Endothelial cell of umbilical vein (primary cell): ENCODE measurements at regions not wholly inside any gene's neighbourhood (a gene's known extent, or its start where the extent isn't known, plus 50 kb on each side); places are given as distances from the start of the nearest gene placed in this dataset.

Experiments
- BruUV-seq: library from RNA; stranded (reverse); fragments of 400-500 nt; replicated peaks from 2 replicates; lab custom pipeline; 2021; lab: Mats Ljungman, UMichigan
- CTCF ChIA-PET: fragments of 300-600, 350-600 bp; sonication (Branson Sonifier 250); formaldehyde crosslinking; loops from one replicate; lab custom pipeline; 2021; ENCODE audit warnings: antibody characterized with exemption, inconsistent platforms; lab: Charles Lee
- POLR2A ChIA-PET: fragments of 300-600, 350-600 bp; sonication (Branson Sonifier 250); formaldehyde crosslinking; loops from one replicate; lab custom pipeline; 2021; ENCODE audit warnings: antibody characterized with exemption, inconsistent platforms; lab: Charles Lee
- DNase-seq: peaks from one replicate; pipeline ENCODE4 v3.0.0-alpha.2; 2011; ENCODE audit warnings: low read depth, low spot score
- FAIRE-seq: peaks from 2 replicates; lab custom pipeline; 2011; peaks lifted over from hg19 to GRCh38; lab: Jason Lieb, UNC
- H2AFZ ChIP-seq: 2 replicates; pipeline ENCODE4 v1.6.0; 2012; ENCODE audit warnings: low read depth, low read length, control low read depth, inconsistent platforms
- H3K27ac ChIP-seq: 2 replicates; pipeline ENCODE4 v1.5.1; 2011; ENCODE audit warnings: low read depth, mild to moderate bottlenecking, control low read depth, low read length, moderate library complexity; ENCODE audit not compliant: insufficient read depth
- H3K27me3 ChIP-seq, 2 experiments: 2 replicates each; pipeline versions ENCODE4 v1.6.0 to v1.6.1; 2011; ENCODE audit warnings: low read length in 2 of 2, mixed read lengths in 1 of 2; ENCODE audit not compliant: control insufficient read depth in 2 of 2, insufficient read depth in 2 of 2
- H3K36me3 ChIP-seq, 2 experiments: 2 replicates in 1 of 2; 3 replicates in 1 of 2; pipeline ENCODE4 v1.5.1; 2011; ENCODE audit warnings: low read length in 2 of 2, mild to moderate bottlenecking in 1 of 2, moderate library complexity in 1 of 2; ENCODE audit not compliant: control insufficient read depth in 2 of 2, insufficient read depth in 2 of 2; ENCODE audit errors: extremely low read depth in 1 of 2
- H3K4me1 ChIP-seq: 3 replicates; pipeline ENCODE4 v1.5.1; 2011; ENCODE audit warnings: mild to moderate bottlenecking, low read length; ENCODE audit not compliant: control insufficient read depth, insufficient read depth; ENCODE audit errors: extremely low read depth
- H3K4me2 ChIP-seq: 2 replicates; pipeline ENCODE4 v1.6.1; 2011; ENCODE audit warnings: low read length, control low read depth, mixed read lengths; ENCODE audit not compliant: insufficient read depth
- H3K4me3 ChIP-seq, 3 experiments: fragments of 200-600 bp in 1 of 3; sonication (generic), shearing (Covaris generic) in 1 of 3; replicated peaks in 1 of 3; 2 replicates each; pipeline ENCODE4 v1.5.1; 2011 to 2016; ENCODE audit warnings: control low read depth in 3 of 3, low read length in 3 of 3, mild to moderate bottlenecking in 2 of 3, inconsistent platforms in 1 of 3, low read depth in 1 of 3, moderate library complexity in 1 of 3; ENCODE audit not compliant: insufficient read depth in 1 of 3
- H3K79me2 ChIP-seq: 2 replicates; pipeline ENCODE4 v1.6.0; 2012; ENCODE audit warnings: low read length, inconsistent platforms; ENCODE audit not compliant: control insufficient read depth, insufficient read depth
- H3K9ac ChIP-seq: replicated peaks from 2 replicates; pipeline ENCODE3; 2011; ENCODE audit warnings: low read length, control low read depth; ENCODE audit not compliant: insufficient read depth; ENCODE audit errors: extremely low read depth
- H3K9me1 ChIP-seq: replicated peaks from 3 replicates; pipeline ENCODE4 v1.6.0; 2011; ENCODE audit warnings: mild to moderate bottlenecking, low read length; ENCODE audit not compliant: control insufficient read depth, insufficient read depth; ENCODE audit errors: extremely low read depth
- H3K9me3 ChIP-seq: replicated peaks from 2 replicates; pipeline ENCODE4 v1.5.1; 2012; ENCODE audit warnings: low read length, inconsistent platforms; ENCODE audit not compliant: control insufficient read depth, insufficient read depth
- H4K20me1 ChIP-seq: replicated peaks from 2 replicates; pipeline ENCODE3; 2011; ENCODE audit warnings: mild to moderate bottlenecking, low read length; ENCODE audit not compliant: control insufficient read depth, insufficient read depth; ENCODE audit errors: extremely low read depth
- CTCF ChIP-seq, 2 donors: IDR thresholded peaks; 1 replicate in 1 of 2; 2 replicates in 1 of 2; pipeline ENCODE4 v1.5.1; 2011; ENCODE audit warnings: low read length in 2 of 2, mild to moderate bottlenecking in 2 of 2, moderate library complexity in 2 of 2, control low read depth in 1 of 2, inconsistent platforms in 1 of 2, low read depth in 1 of 2; ENCODE audit not compliant: insufficient read depth in 1 of 2; ENCODE audit errors: extremely low read depth in 1 of 2
- EZH2 ChIP-seq: IDR thresholded peaks from 2 replicates; pipeline ENCODE4 v1.6.1; 2012; ENCODE audit warnings: borderline replicate concordance, low read depth, mild to moderate bottlenecking, moderate library complexity, low read length, inconsistent platforms; ENCODE audit not compliant: severe bottlenecking
- FOS ChIP-seq: IDR thresholded peaks from 2 replicates; pipeline ENCODE4 v1.6.1; 2011; ENCODE audit warnings: mild to moderate bottlenecking, low read length, moderate library complexity, borderline replicate concordance; ENCODE audit not compliant: insufficient read depth
- GATA2 ChIP-seq: IDR thresholded peaks from 2 replicates; pipeline ENCODE4 v1.7.0; 2011; ENCODE audit warnings: low read depth, mild to moderate bottlenecking, moderate library complexity, mixed read lengths, low read length; ENCODE audit not compliant: insufficient read length, insufficient read depth
- JUN ChIP-seq: IDR thresholded peaks from 2 replicates; pipeline ENCODE4 v1.6.1; 2011; ENCODE audit warnings: borderline replicate concordance, low read depth; ENCODE audit not compliant: insufficient read length, insufficient read depth
- MAX ChIP-seq: IDR thresholded peaks from 2 replicates; pipeline ENCODE4 v1.6.1; 2011; ENCODE audit not compliant: insufficient read depth, insufficient read length
- MYC ChIP-seq: IDR thresholded peaks from one replicate; pipeline ENCODE4 v1.6.1; 2011; ENCODE audit warnings: mild to moderate bottlenecking, low read depth, low read length
- POLR2A ChIP-seq: IDR thresholded peaks from 2 replicates; pipeline ENCODE4 v1.6.1; 2012; ENCODE audit warnings: low read depth, mild to moderate bottlenecking, control low read depth, low read length
- POLR2AphosphoS5 ChIP-seq: IDR thresholded peaks from 2 replicates; pipeline ENCODE4 v1.6.1; 2012; ENCODE audit warnings: low read depth, mild to moderate bottlenecking, control low read depth, low read length, moderate library complexity; ENCODE audit not compliant: insufficient read depth
- dilution Hi-C: fragments of 300-500 bp; cut with MboI; formaldehyde crosslinking; loops from one replicate; pipeline ENCODE4 v1.15.0; 2019; ENCODE audit warnings: low sequenced_read_pairs; ENCODE audit not compliant: extremely low pct_ligation_motif_present
- intact Hi-C: fragments of 100-400 bp; cut with micrococcal nuclease; formaldehyde crosslinking; loops from one replicate; pipeline ENCODE4 v1.10.0; 2022

- dilution Hi-C loops (no loop called here), intact Hi-C loops (no loop called here)
- H3K4me3 ChIP-seq, result no peak overlapping the region
- H2AFZ ChIP-seq, result no peak overlapping the region
- no peak overlapping the region for H3K4me2 ChIP-seq
- TF ChIP-seq EZH2 (no peak), GATA2 (no peak), POLR2AphosphoS5 (no peak), JUN (no peak), MAX (no peak)
- H3K36me3 ChIP-seq, result no peaks in the 10 kb centered on the region
- H3K4me1 ChIP-seq, result peaks cover 20% of the 10 kb centered on the region
- no peak overlapping the region for H3K9ac ChIP-seq
- H3K9me3 ChIP-seq, result no peaks in the 10 kb centered on the region
- no peaks in the 10 kb centered on the region for H3K79me2 ChIP-seq
- DNase-seq (no peak), FAIRE-seq (no peak)
- no peaks in the 10 kb centered on the region for H3K27me3 ChIP-seq
- H3K9me1 ChIP-seq, result no peaks in the 10 kb centered on the region
- no peak overlapping the region for H3K27ac ChIP-seq
- no peaks in the 10 kb centered on the region for H4K20me1 ChIP-seq
- ChIA-PET POLR2A (no interaction called here), CTCF (no interaction called here)
- BruUV-seq, result no TSS peak
Observed at GRCh38 chr2:217276433-217276832, 416.6 kb upstream of the TNP1 start.

- peaks cover 20% of the 10 kb centered on the region for H3K4me1 ChIP-seq
- H3K79me2 ChIP-seq, result no peaks in the 10 kb centered on the region
- H3K27ac ChIP-seq, result no peak overlapping the region
- dilution Hi-C loops, result no loop called here
- intact Hi-C loops, result no loop called here
- TF ChIP-seq CTCF (IDR thresholded peaks at IDR 0.05; ENCODE audit: extremely low read depth in 1 of 2, insufficient read depth in 1 of 2, low read depth in 1 of 2, low read length in 2 of 2), result no peak
- TF ChIP-seq JUN, result no peak
- no peak for TF ChIP-seq POLR2AphosphoS5
- no peak for TF ChIP-seq MAX
- TF ChIP-seq GATA2, result no peak
- TF ChIP-seq FOS, result no peak
- no peak for TF ChIP-seq EZH2
- no peak for TF ChIP-seq POLR2A
- TF ChIP-seq MYC, result no peak
- no TSS peak for BruUV-seq
- H3K9me1 ChIP-seq, result no peaks in the 10 kb centered on the region
- no peaks in the 10 kb centered on the region for H3K9me3 ChIP-seq
- no peak for DNase-seq
- H3K9ac ChIP-seq, result no peak overlapping the region
- H3K4me2 ChIP-seq, result no peak overlapping the region
- no peak for FAIRE-seq
- no peak overlapping the region for H2AFZ ChIP-seq
- CTCF ChIA-PET, result interaction anchor here (1.8 kb wide), 1 partner anchor 109 kb away, joined by 4 read pairs; no protein-coding TSS in a partner anchor
- POLR2A ChIA-PET, result no interaction called here
- H3K36me3 ChIP-seq, result no peaks in the 10 kb centered on the region
- H3K27me3 ChIP-seq, result no peaks in the 10 kb centered on the region
- no peak overlapping the region for H3K4me3 ChIP-seq
- H4K20me1 ChIP-seq, result no peaks in the 10 kb centered on the region
Observed at GRCh38 chr2:217275091-217275490, 415.2 kb upstream of the TNP1 start.
